ENCODE measurements at regions not wholly inside any gene's neighbourhood (a gene's known extent, or its start where the extent isn't known, plus 50 kb on each side); places are given as distances from the start of the nearest gene placed in this dataset.

DNA sequence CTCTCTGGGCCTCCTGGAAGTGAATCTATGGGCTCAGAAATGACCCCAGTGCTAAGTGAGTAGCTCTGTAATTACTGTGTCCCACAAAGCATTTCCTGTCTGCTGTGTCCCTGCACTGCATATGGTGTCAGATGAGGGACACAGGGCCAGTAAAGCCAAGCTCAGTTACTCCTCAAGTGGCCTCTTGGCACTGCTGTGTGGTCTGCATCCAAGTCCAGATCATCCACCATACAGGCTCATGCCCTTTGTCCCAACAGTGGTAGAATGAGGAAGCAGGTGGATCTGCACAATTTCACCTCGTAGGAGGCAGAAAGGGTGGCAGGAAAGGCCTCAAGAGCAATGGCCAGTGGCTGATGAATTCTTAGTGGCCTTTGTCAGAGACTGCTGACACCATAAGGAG lies 146.8 kb downstream of the SOX9 start:
- dilution Hi-C loops (cut with MboI; ENCODE audit: extremely low pct_ligation_motif_present, low sequenced_read_pairs), result no loop called here
- CTCF ChIA-PET, result no interaction called here
- POLR2A ChIA-PET, result no interaction called here

More for the DNA sequence above, 146.8 kb downstream of the SOX9 start:
- Histone ChIP-seq H3K4me2 (ENCODE audit: insufficient read depth, low read length) (no peak overlapping the region), H3K4me3 (replicated peaks in 1 of 3; ENCODE audit: insufficient read depth in 1 of 3, low read depth in 1 of 3, low read length in 3 of 3) (no peak overlapping the region), H4K20me1 (replicated peaks; ENCODE audit: control insufficient read depth, extremely low read depth, insufficient read depth, low read length) (no peaks in the 10 kb centered on the region), H3K36me3 (ENCODE audit: control insufficient read depth in 2 of 2, extremely low read depth in 1 of 2, insufficient read depth in 2 of 2, low read length in 2 of 2) (no peaks in the 10 kb centered on the region), H3K27ac (ENCODE audit: insufficient read depth, low read depth, low read length) (no peak overlapping the region), H3K79me2 (ENCODE audit: control insufficient read depth, insufficient read depth, low read length) (no peaks in the 10 kb centered on the region), H3K9me3 (replicated peaks; ENCODE audit: control insufficient read depth, insufficient read depth, low read length) (peaks cover 4% of the 10 kb centered on the region), H2AFZ (ENCODE audit: low read depth, low read length) (no peak overlapping the region), H3K9me1 (replicated peaks; ENCODE audit: control insufficient read depth, extremely low read depth, insufficient read depth, low read length) (no peaks in the 10 kb centered on the region), H3K4me1 (ENCODE audit: control insufficient read depth, extremely low read depth, insufficient read depth, low read length) (no peaks in the 10 kb centered on the region), H3K27me3 (ENCODE audit: control insufficient read depth in 2 of 2, insufficient read depth in 2 of 2, low read length in 2 of 2) (no peaks in the 10 kb centered on the region), H3K9ac (replicated peaks; ENCODE audit: extremely low read depth, insufficient read depth, low read length) (no peak overlapping the region)
- no peak for FAIRE-seq
- intact Hi-C loops (cut with micrococcal nuclease), result no loop called here
- no TSS peak for BruUV-seq (replicated peaks)
- DNase-seq (ENCODE audit: low read depth, low spot score), result no peak
- TF ChIP-seq EZH2 (IDR thresholded peaks at IDR 0.05; ENCODE audit: borderline replicate concordance, low read depth, low read length, severe bottlenecking), result no peak
- TF ChIP-seq, protein P1, sequence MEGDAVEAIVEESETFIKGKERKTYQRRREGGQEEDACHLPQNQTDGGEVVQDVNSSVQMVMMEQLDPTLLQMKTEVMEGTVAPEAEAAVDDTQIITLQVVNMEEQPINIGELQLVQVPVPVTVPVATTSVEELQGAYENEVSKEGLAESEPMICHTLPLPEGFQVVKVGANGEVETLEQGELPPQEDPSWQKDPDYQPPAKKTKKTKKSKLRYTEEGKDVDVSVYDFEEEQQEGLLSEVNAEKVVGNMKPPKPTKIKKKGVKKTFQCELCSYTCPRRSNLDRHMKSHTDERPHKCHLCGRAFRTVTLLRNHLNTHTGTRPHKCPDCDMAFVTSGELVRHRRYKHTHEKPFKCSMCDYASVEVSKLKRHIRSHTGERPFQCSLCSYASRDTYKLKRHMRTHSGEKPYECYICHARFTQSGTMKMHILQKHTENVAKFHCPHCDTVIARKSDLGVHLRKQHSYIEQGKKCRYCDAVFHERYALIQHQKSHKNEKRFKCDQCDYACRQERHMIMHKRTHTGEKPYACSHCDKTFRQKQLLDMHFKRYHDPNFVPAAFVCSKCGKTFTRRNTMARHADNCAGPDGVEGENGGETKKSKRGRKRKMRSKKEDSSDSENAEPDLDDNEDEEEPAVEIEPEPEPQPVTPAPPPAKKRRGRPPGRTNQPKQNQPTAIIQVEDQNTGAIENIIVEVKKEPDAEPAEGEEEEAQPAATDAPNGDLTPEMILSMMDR (IDR thresholded peaks at IDR 0.05; ENCODE audit: extremely low read depth in 1 of 2, insufficient read depth in 1 of 2, low read depth in 1 of 2, low read length in 2 of 2), result no peak
- TF ChIP-seq FOS (IDR thresholded peaks at IDR 0.05; ENCODE audit: borderline replicate concordance, insufficient read depth, low read length), result no peak
- TF ChIP-seq JUN (IDR thresholded peaks at IDR 0.05; ENCODE audit: borderline replicate concordance, insufficient read depth, insufficient read length, low read depth), result no peak
- TF ChIP-seq POLR2A (IDR thresholded peaks at IDR 0.05; ENCODE audit: low read depth, low read length), result no peak
- TF ChIP-seq, protein P2, sequence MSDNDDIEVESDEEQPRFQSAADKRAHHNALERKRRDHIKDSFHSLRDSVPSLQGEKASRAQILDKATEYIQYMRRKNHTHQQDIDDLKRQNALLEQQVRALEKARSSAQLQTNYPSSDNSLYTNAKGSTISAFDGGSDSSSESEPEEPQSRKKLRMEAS (IDR thresholded peaks at IDR 0.05; ENCODE audit: insufficient read depth, insufficient read length), result no peak
- TF ChIP-seq GATA2 (IDR thresholded peaks at IDR 0.05; ENCODE audit: insufficient read depth, insufficient read length, low read depth, low read length), result no peak
- TF ChIP-seq MYC (IDR thresholded peaks at IDR 0.05; ENCODE audit: low read depth, low read length), result no peak
- no peak for TF ChIP-seq POLR2AphosphoS5 (IDR thresholded peaks at IDR 0.05; ENCODE audit: insufficient read depth, low read depth, low read length)
